ENCODE measurements at regions not wholly inside any gene's neighbourhood (a gene's known extent, or its start where the extent isn't known, plus 50 kb on each side); places are given as distances from the start of the nearest gene placed in this dataset.

GRCh38 chrX:20499763-20500162 lies 233.1 kb upstream of the RPS6KA3 start:
- FAIRE-seq = no peak
- DNase-seq (ENCODE audit: extremely low spot score, insufficient read length, low read depth) = no peak

- FAIRE-seq = no peak
- no peak for DNase-seq (ENCODE audit: extremely low spot score, insufficient read length, low read depth)
These were observed 232.3 kb upstream of the RPS6KA3 start for GRCh38 chrX:20498851-20499635.

- DNase-seq (ENCODE audit: extremely low spot score, insufficient read length, low read depth) (no peak), FAIRE-seq (no peak)
These were observed 228.9 kb upstream of the RPS6KA3 start for GRCh38 chrX:20495575-20495974.

GRCh38 chrX:20488473-20488872 lies 221.8 kb upstream of the RPS6KA3 start:
- DNase-seq (ENCODE audit: extremely low spot score, insufficient read length, low read depth) (no peak), FAIRE-seq (no peak)

GRCh38 chrX:20487227-20487626 lies 220.5 kb upstream of the RPS6KA3 start:
- FAIRE-seq = no peak
- DNase-seq (ENCODE audit: extremely low spot score, insufficient read length, low read depth) = no peak

DNA sequence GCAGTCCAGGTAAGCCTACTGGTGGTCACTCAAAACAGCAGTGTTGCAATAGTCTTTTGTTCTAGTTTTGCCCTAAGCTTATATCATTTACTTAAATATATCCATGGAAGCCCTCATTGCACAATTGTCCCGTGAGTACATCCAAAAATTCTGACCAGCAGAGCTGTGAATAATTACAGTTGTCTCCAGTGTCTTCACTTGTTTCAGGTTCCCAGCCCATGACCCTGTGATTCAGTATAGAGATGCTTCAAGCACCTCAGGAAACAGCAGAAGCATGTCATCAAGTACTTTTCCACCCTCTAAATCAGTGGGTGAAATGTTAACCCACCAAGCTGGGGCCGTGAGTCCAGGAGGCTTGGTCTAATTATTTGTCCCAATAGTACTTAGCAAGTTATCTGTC lies 214.9 kb upstream of the RPS6KA3 start:
- FAIRE-seq (no peak), DNase-seq (ENCODE audit: extremely low spot score, insufficient read length, low read depth) (no peak)

- FAIRE-seq (no peak), DNase-seq (ENCODE audit: extremely low spot score, insufficient read length, low read depth) (no peak)
These were observed 213.2 kb upstream of the RPS6KA3 start for GRCh38 chrX:20479896-20480295.

DNA sequence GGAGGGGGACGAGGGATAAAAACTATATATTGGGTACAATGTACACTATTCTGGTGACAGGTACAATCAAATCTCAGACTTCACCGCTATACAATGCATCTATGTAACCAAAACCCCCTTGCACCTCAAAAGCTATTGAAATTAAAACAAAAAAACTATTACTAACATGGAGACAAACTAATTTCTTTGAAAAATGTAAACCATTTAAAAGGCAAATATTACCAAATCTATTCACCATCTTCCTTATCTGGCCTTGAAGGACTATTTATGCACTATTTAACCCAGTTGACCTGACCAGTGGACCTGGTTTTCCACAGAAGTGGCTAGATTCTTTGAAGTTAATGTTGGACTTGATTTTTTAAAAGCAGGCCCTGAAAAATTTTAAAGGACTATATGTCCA lies 212.3 kb upstream of the RPS6KA3 start:
- FAIRE-seq = no peak
- no peak for DNase-seq (ENCODE audit: extremely low spot score, insufficient read length, low read depth)

- no peak for FAIRE-seq
- DNase-seq (ENCODE audit: extremely low spot score, insufficient read length, low read depth) = no peak
These were observed 211.3 kb upstream of the RPS6KA3 start for GRCh38 chrX:20477836-20478524.

GRCh38 chrX:20477219-20477618 lies 210.5 kb upstream of the RPS6KA3 start:
- FAIRE-seq (no peak), DNase-seq (ENCODE audit: extremely low spot score, insufficient read length, low read depth) (no peak)

- FAIRE-seq = no peak
- no peak for DNase-seq (ENCODE audit: extremely low spot score, insufficient read length, low read depth)
These were observed 206.0 kb upstream of the RPS6KA3 start for GRCh38 chrX:20472620-20473258.

GRCh38 chrX:20472148-20472547 lies 205.4 kb upstream of the RPS6KA3 start:
- FAIRE-seq = no peak
- no peak for DNase-seq (ENCODE audit: extremely low spot score, insufficient read length, low read depth)

DNA sequence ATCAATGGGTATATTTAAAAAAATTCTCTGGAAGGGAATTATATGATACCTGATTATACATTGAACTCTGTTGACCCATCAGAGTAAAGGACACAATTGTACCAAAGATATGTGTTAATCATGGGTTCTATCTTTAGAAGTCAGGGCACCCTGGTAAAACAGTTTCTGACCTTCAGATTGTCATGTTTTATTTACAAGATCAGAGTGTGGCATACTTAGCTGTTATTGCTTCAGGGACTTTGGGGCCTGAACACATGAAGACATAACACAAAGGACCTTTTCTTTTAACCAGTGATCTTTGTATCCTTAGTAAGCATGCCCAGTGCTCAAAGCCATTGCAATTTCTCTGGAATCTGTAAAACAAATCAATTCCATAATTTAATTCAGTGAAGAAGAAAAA lies 204.8 kb upstream of the RPS6KA3 start:
- FAIRE-seq = no peak
- no peak for DNase-seq (ENCODE audit: extremely low spot score, insufficient read length, low read depth)

GRCh38 chrX:20463296-20464075 lies 196.8 kb upstream of the RPS6KA3 start:
- no peak for DNase-seq (ENCODE audit: extremely low spot score, insufficient read length, low read depth)
- FAIRE-seq = no peak

DNA sequence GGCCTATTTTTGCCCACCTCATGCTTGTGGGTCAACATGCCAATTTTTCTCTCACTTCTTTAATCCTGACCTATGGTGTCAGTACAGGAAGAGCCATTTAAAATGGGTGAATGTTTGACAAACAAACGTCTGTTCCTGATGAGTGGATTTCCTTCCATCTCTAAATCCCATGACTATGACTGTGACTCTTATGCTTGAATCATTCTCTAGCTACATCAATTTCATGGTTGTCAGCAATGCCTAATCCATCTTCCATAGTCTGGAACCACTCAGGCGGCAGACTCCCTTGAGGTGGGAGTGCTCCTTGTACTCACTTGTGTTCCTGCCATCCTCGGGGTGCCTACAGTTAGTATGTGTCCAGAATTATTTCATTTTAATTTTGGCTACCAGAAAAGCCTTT lies 194.9 kb upstream of the RPS6KA3 start:
- DNase-seq (ENCODE audit: extremely low spot score, insufficient read length, low read depth) (no peak), FAIRE-seq (no peak)

DNA sequence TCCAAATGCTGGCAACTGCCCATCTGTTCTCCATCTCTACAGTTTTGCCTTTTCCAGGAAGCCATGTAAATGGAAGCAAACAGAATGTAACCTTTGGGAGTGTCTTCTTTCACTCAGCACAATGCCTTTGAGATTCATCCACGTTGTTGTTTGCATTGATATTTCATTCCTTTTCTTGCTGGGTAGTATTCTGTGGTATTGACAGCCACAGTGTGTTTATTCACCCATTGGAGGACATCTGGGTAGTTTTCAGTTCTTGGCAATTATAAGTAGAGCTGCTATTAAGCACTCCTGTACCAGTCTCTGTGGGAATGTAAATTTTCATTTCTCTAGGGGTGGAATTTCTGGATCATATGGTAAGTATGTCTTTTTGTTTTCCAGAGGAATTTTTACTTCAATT lies 194.3 kb upstream of the RPS6KA3 start:
- no peak for DNase-seq (ENCODE audit: extremely low spot score, insufficient read length, low read depth)
- FAIRE-seq = no peak

DNA sequence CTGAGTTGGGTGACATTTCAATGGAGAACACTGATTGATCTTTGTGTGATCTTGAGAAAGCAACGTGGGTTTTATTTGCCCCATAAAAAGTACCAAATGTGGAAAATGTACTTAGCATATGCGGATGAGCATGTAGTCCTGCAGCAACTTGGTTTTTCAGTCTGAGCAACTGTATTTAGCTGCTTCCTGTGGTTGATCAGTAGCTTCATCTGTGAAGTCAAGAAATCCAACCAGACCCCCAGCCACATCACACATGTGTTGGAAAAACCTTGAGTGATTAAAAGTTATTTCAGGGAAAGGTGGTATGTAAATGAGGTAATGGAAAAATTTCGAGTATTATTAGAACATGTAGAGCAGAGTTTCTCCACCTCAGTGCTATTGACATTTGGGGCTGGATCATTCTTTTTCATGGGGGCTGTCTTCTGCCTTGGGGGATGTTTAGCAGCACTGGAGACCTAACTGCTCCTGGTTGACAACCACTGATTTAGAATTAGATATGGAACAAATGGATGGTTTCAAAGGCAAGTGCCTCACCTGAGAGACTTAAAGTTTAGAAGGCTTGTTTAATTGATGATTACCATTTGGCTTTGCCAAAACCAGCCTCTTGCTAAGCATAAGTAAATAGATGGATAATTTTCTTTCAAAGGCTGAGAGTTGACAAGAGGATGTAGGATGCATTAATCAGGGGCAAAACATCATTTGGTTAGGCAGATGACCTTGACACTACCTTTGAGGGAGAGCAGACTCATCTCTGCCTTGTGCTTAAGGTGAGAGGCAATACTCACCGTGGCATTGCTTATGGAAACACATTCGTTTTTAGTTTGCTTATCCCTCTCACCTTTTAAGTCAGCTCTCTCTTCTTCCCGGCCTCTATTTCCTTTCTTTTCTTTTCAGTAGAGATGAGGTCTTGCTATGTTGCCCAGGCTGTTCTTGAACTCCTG lies 193.0 kb upstream of the RPS6KA3 start:
- DNase-seq (ENCODE audit: extremely low spot score, insufficient read length, low read depth) (no peak), FAIRE-seq (no peak)

- DNase-seq (ENCODE audit: extremely low spot score, insufficient read length, low read depth) (no peak), FAIRE-seq (no peak)
These were observed 190.3 kb upstream of the RPS6KA3 start for GRCh38 chrX:20456971-20457370.

DNA sequence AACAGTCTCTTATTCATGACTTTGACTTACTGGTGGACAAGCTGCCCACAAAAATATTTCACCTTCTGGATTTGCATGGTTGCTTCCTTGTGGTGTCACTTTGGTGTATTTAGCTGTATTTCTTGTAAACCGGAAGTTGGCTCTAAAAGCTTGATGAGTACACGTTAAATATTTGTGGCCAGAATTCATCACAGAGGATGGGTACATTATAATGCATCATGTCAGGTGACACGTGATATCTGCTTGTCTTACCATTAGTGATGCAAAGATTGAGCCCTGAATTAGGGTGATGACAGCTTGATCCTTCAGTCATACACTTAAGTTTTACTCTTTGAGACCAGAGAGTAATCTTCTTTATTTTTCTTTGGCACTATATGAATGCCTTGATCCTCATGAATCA lies 188.3 kb upstream of the RPS6KA3 start:
- DNase-seq (ENCODE audit: extremely low spot score, insufficient read length, low read depth) (no peak), FAIRE-seq (peak; percentile 45)
